ENCODE measurements at regions not wholly inside any gene's neighbourhood (a gene's known extent, or its start where the extent isn't known, plus 50 kb on each side); places are given as distances from the start of the nearest gene placed in this dataset.

- no peaks in the 10 kb centered on the region for H3K27me3 ChIP-seq (ENCODE audit: control insufficient read depth in 2 of 2, insufficient read depth in 2 of 2, low read length in 2 of 2)
- no peak overlapping the region for H3K4me3 ChIP-seq (replicated peaks in 1 of 3; ENCODE audit: insufficient read depth in 1 of 3, low read depth in 1 of 3, low read length in 3 of 3)
- no peaks in the 10 kb centered on the region for H3K9me3 ChIP-seq (replicated peaks; ENCODE audit: control insufficient read depth, insufficient read depth, low read length)
- H4K20me1 ChIP-seq (replicated peaks; ENCODE audit: control insufficient read depth, extremely low read depth, insufficient read depth, low read length) = no peaks in the 10 kb centered on the region
- DNase-seq (ENCODE audit: low read depth, low spot score) = no peak
- H3K36me3 ChIP-seq (ENCODE audit: control insufficient read depth in 2 of 2, extremely low read depth in 1 of 2, insufficient read depth in 2 of 2, low read length in 2 of 2) = no peaks in the 10 kb centered on the region
- no peak overlapping the region for H2AFZ ChIP-seq (ENCODE audit: low read depth, low read length)
- no peak overlapping the region for H3K27ac ChIP-seq (ENCODE audit: insufficient read depth, low read depth, low read length)
- no peak for FAIRE-seq
- H3K9ac ChIP-seq (replicated peaks; ENCODE audit: extremely low read depth, insufficient read depth, low read length) = no peak overlapping the region
- TF ChIP-seq POLR2AphosphoS5 (IDR thresholded peaks at IDR 0.05; ENCODE audit: insufficient read depth, low read depth, low read length) = no peak
- TF ChIP-seq CTCF (IDR thresholded peaks at IDR 0.05; ENCODE audit: extremely low read depth in 1 of 2, insufficient read depth in 1 of 2, low read depth in 1 of 2, low read length in 2 of 2) = no peak
- no peak for TF ChIP-seq POLR2A (IDR thresholded peaks at IDR 0.05; ENCODE audit: low read depth, low read length)
- TF ChIP-seq MYC (IDR thresholded peaks at IDR 0.05; ENCODE audit: low read depth, low read length) = no peak
- TF ChIP-seq, protein P1, sequence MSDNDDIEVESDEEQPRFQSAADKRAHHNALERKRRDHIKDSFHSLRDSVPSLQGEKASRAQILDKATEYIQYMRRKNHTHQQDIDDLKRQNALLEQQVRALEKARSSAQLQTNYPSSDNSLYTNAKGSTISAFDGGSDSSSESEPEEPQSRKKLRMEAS (IDR thresholded peaks at IDR 0.05; ENCODE audit: insufficient read depth, insufficient read length) = no peak
- TF ChIP-seq EZH2 (IDR thresholded peaks at IDR 0.05; ENCODE audit: borderline replicate concordance, low read depth, low read length, severe bottlenecking) = no peak
- no peak for TF ChIP-seq GATA2 (IDR thresholded peaks at IDR 0.05; ENCODE audit: insufficient read depth, insufficient read length, low read depth, low read length)
- no peak for TF ChIP-seq JUN (IDR thresholded peaks at IDR 0.05; ENCODE audit: borderline replicate concordance, insufficient read depth, insufficient read length, low read depth)
- TF ChIP-seq FOS (IDR thresholded peaks at IDR 0.05; ENCODE audit: borderline replicate concordance, insufficient read depth, low read length) = no peak
- intact Hi-C loops (cut with micrococcal nuclease) = no loop called here
- no peaks in the 10 kb centered on the region for H3K4me1 ChIP-seq (ENCODE audit: control insufficient read depth, extremely low read depth, insufficient read depth, low read length)
- no peaks in the 10 kb centered on the region for H3K79me2 ChIP-seq (ENCODE audit: control insufficient read depth, insufficient read depth, low read length)
- H3K4me2 ChIP-seq (ENCODE audit: insufficient read depth, low read length) = no peak overlapping the region
- ChIA-PET POLR2A (no interaction called here), CTCF (no interaction called here)
- BruUV-seq (replicated peaks) = no TSS peak
- H3K9me1 ChIP-seq (replicated peaks; ENCODE audit: control insufficient read depth, extremely low read depth, insufficient read depth, low read length) = no peaks in the 10 kb centered on the region
- dilution Hi-C loops (cut with MboI; ENCODE audit: extremely low pct_ligation_motif_present, low sequenced_read_pairs) = no loop called here
These were observed 226.2 kb upstream of the SMC2 start for GRCh38 chr9:103867886-103868285.
